AML-193 (cell line): ENCODE measurements at regions not wholly inside any gene's neighbourhood (a gene's known extent, or its start where the extent isn't known, plus 50 kb on each side); places are given as distances from the start of the nearest gene placed in this dataset.
"Not testable (repeated sequence)": the region's sequence is repeated elsewhere in the genome, so short reads cannot be mapped to it uniquely, and the experiment has no call there.

Source experiments
- DNase-seq, 2 experiments: peaks; one replicate each; lab custom pipeline; 2025; lab: John Stamatoyannopoulos, UW

- no peak for DNase-seq
Measured at GRCh38 chr12:131552492-131552863, 158.4 kb upstream of the SFSWAP start.

GRCh38 chr12:131553096-131553777 lies 157.7 kb upstream of the SFSWAP start:
- no peak for DNase-seq

DNA sequence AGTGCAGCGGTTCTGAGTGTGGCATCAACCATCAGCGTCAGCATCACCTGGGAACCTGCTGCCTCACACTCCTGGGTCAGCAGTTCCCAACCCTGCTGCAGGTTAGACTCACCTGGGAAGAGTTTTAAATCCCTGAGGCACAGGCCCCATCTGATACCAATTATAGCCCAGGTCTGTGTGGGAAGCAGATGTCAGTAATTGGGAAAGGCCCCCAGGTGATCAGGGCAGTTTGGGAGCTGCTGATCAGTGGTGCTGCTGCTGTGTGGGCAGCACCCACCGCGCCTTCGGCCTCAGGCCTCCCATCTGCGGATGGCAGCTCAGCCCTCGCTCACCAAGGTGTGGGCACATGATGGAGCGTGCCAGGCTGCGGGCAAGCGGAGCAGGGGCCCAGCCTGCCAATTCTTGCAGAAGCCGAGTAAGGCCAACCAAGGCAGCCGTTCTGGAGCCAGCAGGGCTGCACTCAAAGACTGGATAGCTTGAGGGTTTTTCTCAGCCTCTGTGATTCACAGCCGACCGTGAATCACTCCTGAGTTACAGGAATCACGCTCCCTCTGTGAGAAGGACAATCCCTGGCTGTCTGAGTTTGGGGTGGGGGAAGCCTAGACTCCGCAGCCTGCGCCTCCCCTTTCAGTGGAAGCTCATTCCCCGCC lies 155.6 kb upstream of the SFSWAP start:
- DNase-seq: no peak

GRCh38 chr12:131555866-131556265 lies 155.0 kb upstream of the SFSWAP start:
- no peak for DNase-seq

DNA sequence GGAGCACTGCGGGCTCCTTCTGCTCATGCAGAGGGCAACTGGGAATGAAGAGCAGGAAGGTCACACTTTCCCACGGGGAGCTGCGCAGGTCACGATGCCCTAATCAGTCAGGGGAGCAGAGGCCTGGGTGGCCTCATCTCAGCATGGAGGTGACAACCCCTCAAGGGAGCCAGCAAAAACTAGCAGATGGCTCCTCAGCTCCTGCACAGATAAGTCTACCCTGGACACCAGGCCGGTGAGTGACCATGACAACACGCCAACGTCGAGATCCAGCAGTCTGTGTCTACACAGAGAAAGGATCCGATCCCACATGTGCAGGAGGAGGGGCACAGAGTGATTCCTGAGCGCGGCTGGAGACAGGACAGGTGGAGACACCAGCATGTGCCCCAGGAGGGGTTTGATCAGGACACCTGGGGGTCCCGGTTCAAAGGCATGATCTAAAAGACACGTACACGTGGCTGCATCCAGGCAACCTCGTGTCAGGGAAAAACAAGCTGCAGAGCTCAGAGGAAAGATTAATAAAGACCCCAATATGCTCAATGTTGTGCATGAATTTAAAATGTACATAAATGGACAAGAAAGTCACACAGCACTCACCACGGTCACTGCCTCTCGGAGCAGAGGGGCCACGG lies 153.7 kb upstream of the SFSWAP start:
- no peak for DNase-seq

GRCh38 chr12:131559517-131560516 lies 151.1 kb upstream of the SFSWAP start:
- DNase-seq: no peak

GRCh38 chr12:131561051-131561450 lies 149.8 kb upstream of the SFSWAP start:
- DNase-seq: no peak

DNA sequence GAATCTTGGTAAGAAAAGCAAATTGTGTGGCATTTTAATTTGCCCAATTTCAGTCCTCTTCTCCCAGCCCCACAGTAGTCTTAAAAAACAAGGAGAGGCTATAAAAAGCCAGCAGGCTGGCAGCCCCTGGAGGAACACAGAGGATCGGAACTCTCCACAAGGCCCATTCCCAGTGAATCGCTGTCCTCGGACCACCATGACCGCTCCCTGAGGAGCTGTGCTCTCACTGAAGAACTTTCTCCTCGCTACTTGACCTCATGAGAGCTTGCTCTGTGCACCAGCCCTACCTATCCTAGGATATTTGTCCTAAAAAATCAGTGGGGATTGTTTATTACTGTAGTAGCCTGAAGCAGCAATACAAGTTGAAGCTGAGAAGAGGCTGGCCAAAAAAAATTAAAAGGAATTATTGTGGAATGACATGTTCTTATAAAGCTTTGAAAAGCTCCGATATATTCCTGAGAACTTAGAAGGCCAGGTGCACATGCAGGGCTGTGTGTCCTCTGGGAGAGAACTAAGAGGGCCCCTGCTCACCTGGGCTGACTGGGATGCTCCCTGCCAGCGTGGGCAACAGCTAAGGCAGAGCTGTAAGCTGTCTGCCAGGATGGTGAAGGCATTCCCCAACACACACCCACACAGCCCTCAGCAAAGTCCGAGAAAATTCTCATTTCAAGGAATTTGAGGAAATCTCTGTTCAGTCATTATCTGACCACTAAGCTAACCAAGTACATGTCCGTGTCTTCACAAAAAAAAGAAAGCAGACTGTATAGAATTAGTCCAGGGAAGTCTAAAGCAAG lies 148.8 kb upstream of the SFSWAP start:
- DNase-seq: no peak

- not testable (repeated sequence) for DNase-seq
Measured at GRCh38 chr12:131564138-131564727, 146.7 kb upstream of the SFSWAP start.

GRCh38 chr12:131564845-131565244 lies 146.0 kb upstream of the SFSWAP start:
- no peak for DNase-seq

DNA sequence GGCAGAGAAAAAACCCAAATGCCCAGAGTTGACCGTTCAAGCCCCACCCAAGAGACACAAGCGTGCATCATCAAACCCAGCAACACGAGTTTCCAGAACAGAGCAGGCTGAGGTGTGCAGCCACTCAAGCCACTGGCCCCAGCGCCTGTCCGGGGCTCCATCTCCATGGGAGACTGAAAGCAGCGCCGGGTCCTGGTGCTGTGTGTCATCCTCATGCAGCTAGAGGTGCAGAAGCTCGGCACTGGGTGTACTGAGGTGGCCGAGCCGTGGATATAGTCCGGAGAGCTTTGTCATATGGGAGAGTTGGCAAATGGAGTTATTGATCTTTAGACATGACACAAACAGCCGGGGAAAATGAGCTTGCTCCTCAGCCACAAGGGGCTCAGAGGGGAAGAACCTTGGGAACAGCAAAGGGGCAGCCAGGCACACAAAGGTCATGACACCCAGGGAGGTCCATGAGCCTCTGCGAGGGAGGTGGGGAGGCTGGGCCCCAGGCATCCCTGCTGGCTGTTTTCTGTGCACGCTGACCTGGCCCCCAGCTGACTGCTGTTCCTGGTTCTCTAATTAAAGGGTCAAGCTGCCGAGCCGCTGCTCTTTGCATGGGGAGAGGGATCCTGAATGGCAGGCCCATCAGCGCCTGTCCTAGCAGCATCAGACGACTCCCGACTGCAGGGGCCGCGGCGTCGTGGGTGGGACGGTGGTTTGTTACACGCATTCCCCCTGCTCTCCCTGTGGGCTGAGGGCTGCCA lies 145.4 kb upstream of the SFSWAP start:
- DNase-seq: no peak

DNA sequence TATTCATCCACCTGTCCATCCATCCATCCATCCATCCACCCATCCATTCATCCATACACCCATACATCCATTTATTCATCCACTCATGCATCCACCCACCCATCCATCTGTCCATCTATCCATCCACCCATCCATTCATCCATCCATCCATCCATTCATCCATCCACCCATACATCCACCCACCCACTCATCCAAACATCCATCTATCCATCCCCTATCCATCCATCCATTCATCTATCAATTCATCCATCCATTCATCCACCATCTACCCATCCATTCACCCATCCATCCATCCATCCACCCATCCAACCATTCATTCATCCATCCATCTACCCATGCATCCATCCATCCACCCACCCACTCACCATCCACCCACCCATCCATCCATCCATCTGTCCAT lies 142.6 kb upstream of the SFSWAP start:
- DNase-seq: no peak

GRCh38 chr12:131570596-131570995 lies 140.3 kb upstream of the SFSWAP start:
- no peak for DNase-seq

DNA sequence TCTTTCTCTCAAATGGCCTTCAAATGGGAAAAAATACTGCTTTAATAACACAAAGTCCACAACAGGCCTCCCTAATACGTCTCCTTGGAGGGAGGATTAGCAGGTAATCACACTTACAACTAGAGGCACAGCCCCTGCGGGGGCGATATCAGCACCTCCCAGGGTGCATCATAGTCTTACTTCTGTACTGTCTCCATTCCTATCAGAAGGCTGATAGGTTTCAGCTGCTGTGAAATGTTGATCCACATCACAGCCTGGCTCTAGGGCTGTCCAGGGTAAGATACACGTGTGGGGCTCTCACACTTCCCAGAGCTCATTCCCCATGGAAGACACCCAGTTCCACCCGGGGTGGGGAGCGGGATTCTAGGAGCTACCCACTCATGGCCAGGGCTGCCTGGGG lies 139.1 kb upstream of the SFSWAP start:
- DNase-seq: no peak

DNA sequence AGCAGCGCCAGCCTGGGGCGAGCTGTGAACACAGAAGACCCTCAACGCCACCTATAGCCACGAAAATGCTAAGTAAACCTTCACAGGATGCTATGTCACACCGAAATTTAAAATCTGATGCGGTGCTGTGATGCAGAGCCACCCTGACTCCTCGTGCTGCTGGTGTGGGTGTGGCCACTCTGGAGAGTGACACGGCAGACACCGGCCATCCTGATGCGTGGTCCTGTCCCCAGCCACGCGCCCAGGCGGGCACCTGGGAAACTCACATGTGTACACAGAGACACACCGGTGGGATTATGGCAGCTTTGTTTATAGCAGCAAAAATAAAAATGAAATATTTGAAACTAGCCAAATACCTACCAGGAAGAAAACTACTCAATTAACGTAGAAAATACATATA lies 138.3 kb upstream of the SFSWAP start:
- no peak for DNase-seq

GRCh38 chr12:131573631-131574394 lies 137.1 kb upstream of the SFSWAP start:
- no peak for DNase-seq

GRCh38 chr12:131574395-131574771 lies 136.5 kb upstream of the SFSWAP start:
- no peak for DNase-seq

- no peak for DNase-seq
Measured at GRCh38 chr12:131575371-131575770, 135.5 kb upstream of the SFSWAP start.

DNA sequence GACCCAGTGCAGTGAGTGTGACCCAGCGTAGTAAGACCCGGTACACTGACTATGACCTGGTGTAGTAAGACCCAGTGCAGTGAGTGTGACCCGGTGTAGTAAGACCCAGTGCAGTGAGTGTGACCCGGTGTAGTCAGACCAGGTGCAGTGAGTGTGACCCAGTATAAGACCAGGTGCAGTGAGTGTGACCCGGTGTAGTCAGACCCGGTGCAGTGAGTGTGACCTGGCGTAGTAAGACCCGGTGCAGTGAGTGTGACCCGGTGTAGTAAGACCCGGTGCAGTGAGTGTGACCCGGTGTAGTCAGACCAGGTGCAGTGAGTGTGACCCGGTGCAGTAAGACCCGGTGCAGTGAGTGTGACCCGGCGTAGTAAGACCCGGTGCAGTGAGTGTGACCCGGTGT lies 134.2 kb upstream of the SFSWAP start:
- not testable (repeated sequence) for DNase-seq

- no peak for DNase-seq
Measured at GRCh38 chr12:131577766-131578165, 133.1 kb upstream of the SFSWAP start.
